Activated CD4-positive, alpha-beta T cell treated with anti-CD3 and anti-CD28 coated beads, Interleukin-2, amount 50 U/mL, for 24 hours (primary cell): ENCODE measurements at regions not wholly inside any gene's neighbourhood (a gene's known extent, or its start where the extent isn't known, plus 50 kb on each side); places are given as distances from the start of the nearest gene placed in this dataset.

Source experiments
- DNase-seq, 2 donors: peaks; one replicate each; pipeline ENCODE4 v3.0.0-alpha.2; 2020; ENCODE audit warnings: low read depth in 1 of 2, low spot score in 1 of 2

DNA sequence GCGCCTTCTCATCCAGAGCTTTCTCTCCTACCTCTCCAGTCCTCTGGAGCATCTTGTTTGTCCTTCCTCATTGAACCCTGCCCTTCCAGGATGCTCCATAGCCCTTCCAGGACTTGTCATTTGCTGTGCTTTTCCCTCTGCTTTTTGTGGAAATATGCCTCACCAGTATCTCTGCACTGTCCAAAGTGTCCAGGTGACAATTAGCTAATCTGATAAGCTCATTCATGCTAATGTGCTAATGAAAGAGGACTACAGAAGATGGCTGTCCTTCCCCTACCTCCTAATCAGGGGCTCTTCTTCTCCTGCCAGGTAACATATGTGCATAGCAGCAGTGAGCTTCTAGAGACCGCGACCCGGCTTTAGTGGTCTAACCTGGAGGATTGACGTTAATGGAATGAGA lies 58.4 kb upstream of the OTX2 start:
- no peak for DNase-seq

DNA sequence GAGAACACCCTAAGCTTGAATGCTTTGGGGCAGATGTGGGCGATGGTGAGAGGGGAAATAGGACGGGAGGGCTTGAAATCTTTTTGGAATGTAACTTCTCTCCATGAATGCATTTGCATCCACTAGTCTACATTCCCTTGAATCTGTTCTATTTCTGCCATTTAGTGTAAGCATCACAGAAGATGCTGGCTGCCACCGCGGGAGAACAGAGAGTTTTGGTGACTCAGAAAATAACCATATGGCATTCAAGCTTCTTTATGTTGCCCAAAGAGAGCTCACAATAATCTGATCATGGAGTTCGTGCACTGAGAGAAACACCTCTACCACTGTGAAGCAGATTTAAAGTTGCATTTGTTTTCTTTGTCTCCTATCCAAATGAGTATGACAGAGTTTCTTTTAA lies 52.6 kb upstream of the OTX2 start:
- no peak for DNase-seq

DNA sequence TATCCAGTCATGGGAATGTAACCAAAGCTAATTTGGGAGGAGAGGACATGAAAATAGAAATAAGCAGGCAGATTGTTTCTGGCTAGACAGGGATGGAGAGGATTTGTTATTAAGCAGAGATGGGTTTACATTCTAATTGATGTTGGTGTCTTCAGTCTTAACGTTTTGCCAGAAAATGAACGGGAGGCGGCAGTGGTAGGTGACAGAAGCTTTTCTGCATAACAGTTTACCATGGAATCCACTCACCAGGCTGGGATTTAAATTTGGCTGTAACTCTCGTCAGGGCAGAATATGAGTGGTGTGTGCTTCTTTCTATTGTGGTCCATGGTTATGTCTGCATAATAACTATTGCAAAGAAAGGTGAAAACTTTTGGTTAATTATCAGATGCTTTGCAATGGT lies 50.2 kb upstream of the OTX2 start:
- DNase-seq = no peak
